HPDE6-E6E7 (cell line): ENCODE measurements at regions not wholly inside any gene's neighbourhood (a gene's known extent, or its start where the extent isn't known, plus 50 kb on each side); places are given as distances from the start of the nearest gene placed in this dataset.
"Not testable (repeated sequence)": the region's sequence is repeated elsewhere in the genome, so short reads cannot be mapped to it uniquely, and the experiment has no call there.

Source experiments
- DNase-seq: peaks from one replicate; pipeline ENCODE4 v3.0.0; 2011; ENCODE audit warnings: missing footprints; ENCODE audit errors: extremely low spot score

DNA sequence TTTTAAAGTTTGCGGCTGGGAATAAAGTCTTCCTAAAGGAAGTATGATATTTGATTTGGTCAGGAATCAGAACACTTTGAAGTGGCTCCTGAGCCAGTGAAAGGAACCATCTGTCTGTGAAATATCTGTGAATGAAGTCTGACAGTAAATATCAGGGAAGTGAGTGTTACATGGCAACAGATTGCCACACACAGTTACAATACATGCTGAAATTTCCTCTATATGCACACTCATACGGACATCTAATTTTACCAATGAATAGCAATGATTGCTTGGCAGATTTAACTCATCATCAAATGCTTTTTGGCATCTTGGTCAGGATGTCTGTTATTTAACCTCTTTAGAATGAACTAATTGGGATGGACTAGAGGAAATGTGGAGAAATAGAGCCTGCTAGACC is 1023.8 kb downstream of the FAT4 start:
- no peak for DNase-seq

DNA sequence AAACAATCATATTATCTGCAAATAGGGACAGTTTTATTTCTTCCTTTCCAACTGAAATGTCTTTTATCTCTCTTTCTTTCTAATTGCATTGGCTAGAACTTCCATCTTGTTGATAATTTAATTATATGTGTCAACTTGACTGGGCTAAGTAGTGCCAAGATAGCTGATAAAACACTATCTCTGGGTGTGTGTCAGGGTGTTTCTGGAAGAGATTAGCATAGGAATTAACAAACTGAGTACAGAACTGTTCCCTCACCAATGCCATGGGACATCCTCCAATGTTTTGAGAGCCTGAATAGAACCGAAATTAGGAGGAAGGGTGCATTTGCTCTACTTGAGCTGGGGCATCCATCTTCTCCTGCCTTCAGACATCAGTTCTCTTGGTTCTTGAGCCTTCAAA is 1027.2 kb downstream of the FAT4 start:
- DNase-seq: no peak

DNA sequence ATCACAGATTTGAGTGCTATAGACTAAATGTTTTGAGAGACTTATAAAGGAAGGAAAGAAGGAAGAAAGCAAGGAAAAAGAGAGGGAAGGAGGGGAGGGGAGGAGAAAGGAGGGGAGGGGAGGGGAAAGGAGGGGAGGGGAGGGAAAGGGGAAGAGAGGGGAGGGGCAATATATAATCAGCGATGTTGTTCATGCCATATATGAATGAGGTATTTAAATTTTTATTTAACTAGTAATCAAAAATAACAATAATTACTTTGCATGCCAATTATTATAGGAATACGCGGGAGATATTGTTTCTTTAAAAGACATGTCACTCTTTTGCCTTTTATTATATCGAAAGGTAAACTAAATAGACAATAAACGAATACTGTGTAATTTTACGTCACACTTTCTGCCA is 1029.7 kb downstream of the FAT4 start:
- DNase-seq: no peak

DNA sequence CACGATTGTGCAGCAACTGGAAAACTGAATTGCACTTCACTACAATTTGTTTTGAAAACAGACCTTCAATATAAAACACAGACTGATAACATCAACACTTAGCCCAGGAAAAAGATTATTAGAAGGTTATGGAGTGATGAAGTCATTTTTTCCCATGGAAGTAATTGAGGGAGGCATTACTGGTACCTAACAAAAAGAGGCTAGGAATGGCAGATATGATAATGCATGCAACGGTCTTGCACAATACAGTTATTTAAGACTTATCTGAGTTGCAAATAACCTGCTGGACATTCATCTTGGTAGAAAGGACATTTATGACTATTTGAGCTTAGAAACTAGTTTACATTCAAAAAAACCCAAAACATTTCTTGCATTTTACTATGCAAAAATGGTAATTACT is 1031.9 kb downstream of the FAT4 start:
- no peak for DNase-seq

DNA sequence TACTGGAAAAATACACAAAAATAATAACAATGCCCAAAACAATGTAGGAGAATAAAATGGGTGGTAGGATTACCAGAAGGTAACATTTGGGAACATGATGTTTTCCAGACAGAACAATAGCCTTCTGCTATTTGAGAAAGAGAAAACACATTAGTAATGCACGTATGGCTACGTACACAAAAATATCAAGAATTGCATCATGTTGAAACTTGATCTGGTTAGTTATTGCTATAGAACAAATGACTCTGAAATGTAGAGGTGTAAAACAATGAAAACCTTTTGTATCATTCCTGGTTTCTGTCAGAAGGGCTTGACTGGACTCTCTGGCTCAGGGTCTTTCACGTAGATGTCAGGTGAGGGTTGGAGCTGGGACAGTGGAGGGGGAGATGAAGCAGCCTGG is 1040.0 kb downstream of the FAT4 start:
- DNase-seq: peak; percentile 2

DNA sequence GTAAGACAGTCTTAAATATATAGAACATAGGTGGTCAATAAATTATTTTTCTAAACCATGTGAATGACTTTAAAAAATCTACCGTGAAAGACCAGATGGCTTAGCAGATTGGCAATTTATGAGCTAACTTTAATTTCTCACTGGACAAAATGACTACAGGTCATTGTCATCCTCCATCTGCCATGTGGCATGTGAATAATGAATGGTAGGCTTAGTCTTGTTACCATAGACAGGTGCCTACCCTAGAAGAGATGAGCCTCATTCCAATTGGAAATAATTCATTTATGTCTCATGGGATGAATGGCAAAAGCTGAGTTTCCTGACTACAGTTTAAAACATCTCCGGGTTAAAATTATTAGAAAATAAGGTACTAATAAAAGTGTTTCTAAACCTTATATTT is 1043.3 kb downstream of the FAT4 start:
- DNase-seq: no peak

DNA sequence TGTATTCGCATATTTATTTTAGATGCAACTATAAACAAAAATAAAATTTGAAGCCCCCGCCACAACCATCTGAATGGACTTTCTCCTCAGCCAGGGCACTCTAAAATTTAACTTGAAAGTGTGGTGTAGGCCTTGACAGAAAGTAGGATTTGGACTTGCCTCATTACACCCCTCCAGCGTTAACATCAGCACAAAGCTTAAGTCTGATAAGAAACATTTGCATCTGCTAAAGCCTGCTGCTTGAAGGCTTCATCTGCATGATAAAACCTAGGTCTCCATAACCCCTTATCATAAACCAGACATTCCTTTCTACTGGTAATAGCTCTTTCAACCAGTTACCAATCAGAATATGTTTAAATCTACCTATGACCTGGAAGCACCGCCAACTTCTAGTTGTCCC is 1046.5 kb downstream of the FAT4 start:
- DNase-seq: no peak

DNA sequence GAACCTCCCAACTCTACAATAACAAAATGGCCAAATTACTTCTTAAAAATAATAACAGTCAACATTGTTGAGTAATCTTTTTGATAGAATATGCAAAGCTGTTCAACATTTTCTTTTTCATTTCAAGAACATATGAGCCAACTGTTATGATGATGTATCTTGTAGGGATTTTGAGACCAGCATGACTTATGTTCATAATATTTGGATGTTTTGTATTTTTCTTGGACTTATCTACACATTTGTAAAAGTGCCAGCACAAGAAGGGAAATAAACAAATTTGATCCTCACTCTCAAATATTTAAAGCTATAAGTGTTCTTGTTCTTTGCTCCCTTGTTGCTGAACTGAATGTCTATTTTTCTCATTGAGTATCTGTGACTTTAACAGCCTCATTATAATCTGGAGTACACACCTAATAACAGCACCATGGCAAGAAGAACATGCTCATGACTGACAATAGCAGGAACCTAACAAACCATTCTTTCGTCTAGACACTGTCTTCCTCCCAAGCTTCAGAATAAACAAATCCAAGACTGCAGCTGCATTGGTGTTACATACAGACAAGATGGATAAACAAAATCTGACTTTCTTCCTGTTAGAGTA is 1049.7 kb downstream of the FAT4 start:
- DNase-seq: no peak

DNA sequence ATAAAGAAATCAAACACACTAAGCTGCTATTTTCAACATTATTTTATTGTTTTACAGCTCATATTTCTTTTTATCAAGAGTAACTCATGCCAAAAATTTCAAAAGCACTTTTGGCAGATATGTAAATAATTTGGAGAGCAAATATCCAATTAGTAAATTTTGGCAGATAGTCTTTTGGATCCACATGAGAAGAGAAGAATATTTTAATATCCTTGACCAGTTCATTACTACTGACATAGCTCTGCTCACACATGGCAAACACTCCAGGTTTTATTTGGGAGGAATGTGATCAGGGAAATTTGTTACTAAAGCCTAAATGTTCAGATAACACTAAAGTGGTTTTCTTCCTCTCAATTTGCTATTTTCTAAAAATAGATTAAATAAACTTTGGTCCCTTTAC is 1054.3 kb downstream of the FAT4 start:
- no peak for DNase-seq

DNA sequence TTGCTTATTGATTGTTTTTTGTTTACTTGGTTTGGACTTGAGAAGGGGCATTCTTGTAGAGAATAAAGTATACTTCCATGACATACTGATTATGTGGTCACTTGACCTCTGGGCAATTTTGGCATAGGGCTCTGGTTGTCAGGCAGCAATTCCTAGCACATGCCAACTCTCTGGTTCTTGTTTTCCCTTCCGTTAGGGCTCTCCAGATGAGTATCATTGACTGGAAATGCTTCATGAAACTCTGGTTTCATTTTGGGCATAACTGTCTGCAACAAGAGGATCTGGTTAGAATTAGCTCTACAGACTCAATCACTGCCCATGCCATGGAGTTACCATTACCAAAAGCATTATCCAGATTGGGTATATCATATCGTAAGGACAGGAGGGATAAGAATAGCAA is 1057.9 kb downstream of the FAT4 start:
- DNase-seq: no peak

DNA sequence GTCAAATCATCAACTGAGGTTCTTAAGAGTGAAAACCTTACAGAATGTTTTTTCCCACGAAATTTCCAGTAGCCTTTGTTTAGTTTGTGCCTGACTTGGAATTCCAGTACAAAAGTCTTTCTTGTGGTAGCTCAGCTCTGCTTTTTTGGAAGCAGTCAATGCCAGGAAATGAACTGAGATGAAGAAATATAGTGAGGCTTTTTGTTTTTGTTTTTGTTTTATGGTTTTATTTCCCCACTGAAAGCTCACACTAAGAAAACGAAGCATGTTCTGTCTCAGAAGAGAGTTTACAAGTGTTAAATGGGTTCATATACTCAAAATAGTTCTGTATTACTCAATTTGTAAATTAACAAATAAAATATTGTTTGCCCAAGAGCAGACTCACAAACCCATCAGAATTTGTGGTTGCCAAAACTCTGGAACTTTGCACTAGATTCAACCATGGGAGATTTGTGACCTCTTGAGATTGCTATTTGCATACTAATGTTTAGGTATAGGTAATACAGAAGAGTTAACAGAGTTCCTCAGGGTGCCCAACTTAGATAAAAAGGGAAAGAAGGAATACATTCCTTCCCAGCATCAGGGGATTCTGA is 1060.8 kb downstream of the FAT4 start:
- no peak for DNase-seq

DNA sequence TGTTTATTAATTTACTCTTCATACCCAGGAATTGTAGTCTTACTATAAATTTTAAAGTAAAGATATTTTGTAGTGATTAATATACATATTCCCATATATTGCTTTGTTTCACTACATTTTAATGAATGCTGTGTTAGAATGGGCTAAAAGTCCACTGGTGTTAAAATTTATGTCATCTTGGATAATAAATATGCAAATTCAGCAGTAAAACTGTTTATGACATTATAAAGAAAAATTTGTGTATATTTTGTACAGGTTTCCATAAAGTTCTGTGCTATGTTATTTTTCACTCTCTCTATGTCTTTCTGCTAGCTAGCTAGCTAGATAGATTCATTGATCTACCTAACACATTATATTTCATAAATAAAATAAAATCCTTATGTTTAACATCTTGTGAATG is 1071.2 kb downstream of the FAT4 start:
- no peak for DNase-seq

DNA sequence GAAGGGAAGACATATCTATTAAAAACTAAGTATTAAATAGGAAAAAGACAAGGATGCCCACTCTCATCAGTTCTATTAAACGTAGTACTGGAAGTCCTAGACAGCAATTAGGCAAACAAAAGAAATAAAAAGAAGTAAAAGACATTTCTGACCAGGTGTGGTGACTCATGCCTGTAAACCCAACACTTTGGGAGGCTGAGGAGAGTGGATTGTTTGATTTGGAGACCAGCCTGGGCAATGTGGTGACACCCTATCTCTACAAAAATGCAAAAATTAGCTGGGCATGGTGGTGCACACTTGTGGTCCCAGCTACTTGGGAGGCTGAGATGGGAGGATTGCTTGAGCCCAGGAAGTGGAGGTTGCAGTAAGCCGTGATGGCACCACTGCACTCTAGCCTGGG is 1071.8 kb downstream of the FAT4 start:
- no peak for DNase-seq

DNA sequence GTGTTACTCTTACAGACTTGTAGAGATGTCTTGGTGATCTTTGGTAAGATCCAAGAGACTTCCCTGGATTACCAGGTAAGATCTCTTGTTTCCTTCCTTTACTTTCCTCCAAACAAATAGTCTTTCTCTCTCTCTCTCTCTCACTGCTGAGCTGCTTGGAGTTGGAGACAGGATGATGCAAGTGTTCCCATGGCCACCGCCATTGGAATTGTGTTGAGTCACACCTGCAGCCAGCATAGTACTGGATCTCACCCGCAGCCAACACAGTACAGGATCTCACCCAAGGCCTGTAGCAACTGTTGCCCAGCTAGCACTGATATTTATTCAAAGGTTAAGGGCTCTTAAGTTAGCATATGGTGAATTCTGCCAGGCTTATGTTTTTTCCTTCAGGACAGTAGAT is 1080.9 kb downstream of the FAT4 start:
- no peak for DNase-seq

DNA sequence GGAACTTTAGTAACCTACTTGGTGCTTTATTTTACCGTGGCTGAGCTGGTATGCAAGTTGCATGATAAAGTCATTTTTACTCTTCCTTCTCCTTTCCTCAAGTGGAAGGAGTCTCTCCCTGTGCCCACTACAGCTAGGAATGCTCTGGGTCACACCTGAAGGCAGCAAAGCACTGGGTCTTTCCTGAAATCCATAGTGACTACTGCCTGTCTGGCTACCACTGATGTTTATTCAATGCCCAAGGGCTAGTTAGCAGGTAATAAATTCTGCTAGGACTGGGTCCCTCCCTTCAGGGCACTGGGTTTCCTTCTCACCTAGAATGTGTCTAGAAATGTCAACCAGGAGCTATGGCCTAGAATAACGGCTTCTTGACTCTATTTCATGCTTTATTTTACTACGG is 1081.4 kb downstream of the FAT4 start:
- no peak for DNase-seq

DNA sequence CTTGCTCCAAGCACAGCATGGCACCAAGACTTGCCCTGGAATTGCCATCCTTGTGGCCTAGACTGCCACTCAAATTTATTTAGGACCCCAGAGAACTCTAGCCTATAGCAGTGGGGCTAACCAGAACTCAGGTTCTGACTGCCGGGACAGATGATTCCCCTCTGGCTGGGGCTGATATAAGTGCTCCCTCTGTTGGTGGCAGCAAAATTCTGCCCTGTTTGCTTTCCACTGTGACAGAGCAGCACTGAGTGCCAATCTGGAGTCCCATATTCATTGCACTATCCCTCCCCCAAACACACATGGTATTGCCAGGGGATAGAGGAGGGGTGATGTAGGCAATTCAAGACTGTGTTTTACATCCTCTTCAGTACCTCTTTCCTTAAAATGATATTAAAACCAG is 1081.9 kb downstream of the FAT4 start:
- DNase-seq: no peak

DNA sequence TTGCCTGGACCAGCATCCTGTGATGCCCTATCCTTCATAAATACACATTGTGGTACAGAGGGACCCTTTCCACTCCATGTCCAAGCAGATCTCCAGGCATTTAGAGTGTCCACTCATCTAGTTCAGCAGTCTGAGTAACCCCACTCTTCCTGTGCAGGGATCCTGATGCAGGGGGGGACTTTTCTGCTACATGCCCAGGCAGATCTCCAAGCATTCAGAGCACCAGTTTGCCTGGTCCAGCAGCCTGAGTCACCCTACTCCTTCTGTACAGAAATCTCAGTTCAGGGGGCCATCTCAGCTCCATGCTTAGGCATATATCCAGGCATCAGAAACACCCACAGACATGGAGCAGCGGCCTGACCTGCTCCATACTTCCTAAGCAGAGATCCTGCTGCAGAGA is 1089.8 kb downstream of the FAT4 start:
- no peak for DNase-seq

DNA sequence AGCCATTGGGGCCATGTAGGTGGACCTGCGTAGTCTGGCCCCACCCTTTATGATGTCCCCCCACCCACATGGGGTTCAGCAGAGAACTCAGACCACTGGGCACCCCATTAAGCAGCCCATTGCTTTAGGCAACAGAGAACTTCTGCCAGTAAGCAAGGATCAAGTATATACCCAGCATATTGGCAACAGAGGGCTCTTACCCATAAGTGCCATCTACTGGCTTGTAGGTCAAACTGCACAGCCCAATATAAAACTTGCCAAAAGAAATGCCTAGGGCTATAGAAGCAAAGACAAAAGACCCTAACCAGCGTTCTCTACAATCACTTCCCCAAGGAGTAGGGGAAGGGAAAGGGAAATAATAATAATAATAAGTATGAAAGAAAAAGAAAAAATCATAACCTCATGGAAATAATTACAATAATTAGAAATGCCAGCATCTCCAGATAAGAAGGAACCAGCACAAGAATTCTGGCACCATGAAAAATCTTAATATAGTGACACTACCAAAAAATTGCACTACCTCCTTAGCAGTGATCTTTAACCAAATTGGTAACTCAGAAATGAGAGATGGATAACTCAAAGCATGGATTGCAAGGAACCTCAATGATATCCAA is 1090.7 kb downstream of the FAT4 start:
- DNase-seq: no peak

DNA sequence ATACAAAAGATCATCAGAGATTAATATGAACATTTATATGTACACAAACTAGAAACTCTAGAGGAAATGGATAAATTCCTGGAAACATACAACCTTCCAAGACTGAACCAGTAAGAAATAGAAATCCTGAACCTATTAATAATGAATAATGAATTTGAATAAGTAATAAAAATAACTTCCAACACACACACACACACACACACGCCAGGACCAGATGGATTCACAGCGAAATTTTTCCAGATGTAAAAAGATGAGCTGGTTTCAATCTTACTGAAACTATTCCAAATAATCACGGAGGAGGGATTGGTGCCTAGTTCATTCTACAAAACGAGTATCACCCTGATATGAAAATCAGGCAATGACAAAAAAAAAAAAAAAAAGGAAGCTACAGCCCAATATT is 1095.0 kb downstream of the FAT4 start:
- no peak for DNase-seq

DNA sequence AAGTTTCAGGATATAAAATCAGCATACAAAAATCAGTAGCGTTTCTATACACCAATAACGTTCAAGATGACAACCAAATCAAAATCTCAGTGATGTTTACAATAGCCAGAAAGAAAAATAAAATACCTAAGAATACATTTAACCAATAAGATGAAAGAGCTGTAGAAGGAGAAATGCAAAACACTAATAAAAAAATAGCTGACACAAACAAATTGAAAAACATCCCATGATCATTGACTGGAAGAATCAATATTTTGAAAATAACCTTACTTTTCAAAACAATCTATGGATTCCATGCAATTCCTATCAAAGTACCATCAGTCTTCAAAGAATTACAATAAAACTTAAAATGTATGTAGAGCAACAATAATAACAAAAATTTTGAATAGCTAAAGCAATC is 1096.3 kb downstream of the FAT4 start:
- no peak for DNase-seq

DNA sequence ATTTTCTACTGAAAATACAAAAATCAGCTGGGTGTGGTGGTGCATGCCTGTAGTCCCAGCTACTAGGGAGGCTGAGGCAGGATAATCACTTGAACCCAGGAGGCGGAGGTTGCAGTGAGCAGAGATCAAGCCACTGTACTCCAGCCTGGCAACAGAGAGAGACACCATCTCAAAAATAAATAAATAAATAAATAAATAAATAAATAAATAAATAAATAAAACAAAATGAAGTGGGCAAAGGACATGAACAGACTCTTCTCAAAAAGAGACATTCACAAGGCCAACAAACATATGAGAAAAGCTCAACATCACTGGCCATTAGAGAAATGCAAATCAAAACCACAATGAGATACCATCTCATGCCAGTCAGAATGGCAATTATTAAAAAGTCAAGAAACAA is 1097.6 kb downstream of the FAT4 start:
- not testable (repeated sequence) for DNase-seq

DNA sequence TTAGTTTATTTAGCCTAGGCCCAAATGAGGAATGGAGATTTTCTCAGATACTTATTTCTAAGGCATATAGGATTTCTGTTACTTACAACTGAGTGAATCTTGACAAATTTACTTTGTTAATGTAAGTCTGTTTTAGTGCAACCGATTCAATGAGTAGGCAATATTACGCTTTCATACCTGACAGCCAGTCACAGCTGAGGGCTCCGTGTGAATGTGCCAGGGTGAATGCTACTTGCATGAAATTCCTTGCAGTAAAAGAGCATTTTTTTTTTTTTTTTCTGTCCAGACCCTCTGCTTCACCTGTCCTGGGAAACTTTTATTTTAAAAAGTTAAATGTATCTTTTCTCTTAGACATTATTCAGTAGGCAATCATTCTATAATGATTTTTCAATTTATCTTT is 1100.0 kb downstream of the FAT4 start:
- DNase-seq: no peak

DNA sequence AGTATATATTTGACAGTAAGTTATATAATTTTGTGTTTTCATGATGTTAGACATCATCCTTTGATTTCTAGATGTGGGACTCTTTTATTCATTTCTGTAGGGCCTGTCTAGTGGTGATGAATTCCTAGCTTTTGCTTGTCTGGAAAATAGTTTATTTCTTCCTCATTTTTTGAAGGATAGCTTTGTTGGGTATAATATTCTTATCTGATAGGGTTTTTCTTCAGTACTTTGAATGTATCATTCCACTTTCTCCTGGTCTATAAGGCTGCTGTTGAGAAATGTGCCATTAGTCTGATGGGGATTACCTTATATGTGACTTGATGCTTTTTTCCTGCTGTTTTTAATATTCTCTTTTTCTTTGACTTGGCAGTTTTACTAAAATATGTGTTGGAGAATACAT is 1104.5 kb downstream of the FAT4 start:
- DNase-seq: no peak

DNA sequence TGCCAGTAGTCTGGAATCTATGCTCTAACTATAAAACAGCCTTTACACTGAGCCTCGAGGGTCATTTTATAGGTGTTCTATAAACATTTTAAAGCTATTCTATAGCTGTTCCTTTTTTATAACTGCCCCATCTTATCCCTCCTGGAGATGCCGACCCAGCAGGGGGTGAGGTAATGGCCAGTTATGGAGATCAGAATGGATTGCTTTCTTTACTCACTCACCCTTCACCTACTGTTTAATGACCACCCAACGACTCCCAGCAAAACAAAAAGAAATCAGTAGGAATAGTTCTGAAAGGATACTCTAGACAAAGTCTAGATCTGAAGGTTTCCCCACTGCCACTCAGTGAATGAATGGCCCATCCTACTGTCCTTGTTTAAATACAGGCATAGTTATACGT is 1113.1 kb downstream of the FAT4 start:
- DNase-seq: no peak
